ENCODE measurements at regions not wholly inside any gene's neighbourhood (a gene's known extent, or its start where the extent isn't known, plus 50 kb on each side); places are given as distances from the start of the nearest gene placed in this dataset.

GRCh38 chr4:11223311-11223710, 205.4 kb downstream of the HS3ST1 start:
- H3K4me3 ChIP-seq (ENCODE audit: low read depth in 1 of 3, low read length in 3 of 3): no peak overlapping the region
- H3K27ac ChIP-seq (ENCODE audit: low read depth in 1 of 2, low read length in 2 of 2): no peak overlapping the region
- WGBS: 79% methylated on average over 9 of the region's 9 CpGs
- no peaks in the 10 kb centered on the region for H3K36me3 ChIP-seq (ENCODE audit: control insufficient read depth in 4 of 4, insufficient read depth in 3 of 4, low read depth in 1 of 4, low read length in 3 of 4)
- H3K9ac ChIP-seq (ENCODE audit: low read depth in 1 of 2, low read length in 2 of 2): no peak overlapping the region
- TF ChIP-seq CTCF (IDR thresholded peaks at IDR 0.05; ENCODE audit: low read depth, low read length, missing input control) (no peak), FOXA1 (IDR thresholded peaks at IDR 0.05) (no peak), EGR1 (IDR thresholded peaks at IDR 0.05; ENCODE audit: low read depth in 2 of 2) (no peak), TAF1 (conservative IDR thresholded peaks at IDR 0.05) (no peak), YY1 (IDR thresholded peaks at IDR 0.05) (no peak), HNF4A (conservative IDR thresholded peaks at IDR 0.05) (no peak), FOXA2 (IDR thresholded peaks at IDR 0.05) (no peak), ATF3 (IDR thresholded peaks at IDR 0.05) (no peak), GABPA (IDR thresholded peaks at IDR 0.05 in 1 of 2, conservative IDR thresholded peaks at IDR 0.05 in 1 of 2) (no peak), MAX (IDR thresholded peaks at IDR 0.05) (no peak), NR2F2 (IDR thresholded peaks at IDR 0.05) (no peak), ZBTB33 (IDR thresholded peaks at IDR 0.05) (no peak), SP1 (IDR thresholded peaks at IDR 0.05) (no peak), HNF4G (IDR thresholded peaks at IDR 0.05) (no peak), RAD21 (IDR thresholded peaks at IDR 0.05) (no peak), REST (IDR thresholded peaks at IDR 0.05) (no peak), JUND (IDR thresholded peaks at IDR 0.05) (no peak), RXRA (IDR thresholded peaks at IDR 0.05) (no peak)
- peaks cover 0 to 3% (median 0%) of the 10 kb centered on the region in 4 donors for H3K27me3 ChIP-seq (ENCODE audit: control insufficient read depth in 4 of 4, insufficient read depth in 4 of 4, low read length in 3 of 4)
- peaks cover 0 to 3% (median 0%) of the 10 kb centered on the region in 4 donors for H3K9me3 ChIP-seq (ENCODE audit: control insufficient read depth in 4 of 4, low read length in 3 of 4)
- no peak for DNase-seq (ENCODE audit: low spot score)
- H3K4me1 ChIP-seq (ENCODE audit: control insufficient read depth in 4 of 4, insufficient read depth in 4 of 4, low read length in 3 of 4): no peaks in the 10 kb centered on the region

Measured in liver (tissue), 8 donors.